Adrenal gland (tissue), 9 donors: ENCODE measurements at regions not wholly inside any gene's neighbourhood (a gene's known extent, or its start where the extent isn't known, plus 50 kb on each side); places are given as distances from the start of the nearest gene placed in this dataset.

ENCODE experiments used
- DNase-seq, 7 donors: peaks; one replicate each; pipeline ENCODE4 v3.0.0-alpha.2; 2019 to 2020
- H3K27ac ChIP-seq, 5 donors: fragments of 200-600 bp; sonication (generic) in 4 of 5; 1 replicate in 3 of 5; 2 replicates in 2 of 5; pipeline versions ENCODE4 v1.5.1 to v1.8.0; 2016 to 2020; ENCODE audit warnings: mild to moderate bottlenecking in 1 of 5
- H3K27me3 ChIP-seq: fragments of 200-600 bp; 2 replicates; pipeline ENCODE4 v1.8.0; 2021
- H3K36me3 ChIP-seq, 2 donors: fragments of 200-600 bp; replicated peaks in 1 of 2; 1 replicate in 1 of 2; 2 replicates in 1 of 2; pipeline versions ENCODE4 v1.5.1 to v1.8.0; 2018 to 2022
- H3K4me1 ChIP-seq, 2 donors: fragments of 200-600 bp; replicated peaks in 1 of 2; 1 replicate in 1 of 2; 2 replicates in 1 of 2; pipeline versions ENCODE4 v1.5.1 to v1.8.0; 2018 to 2021
- H3K4me3 ChIP-seq, 4 donors: fragments of 200-600 bp; sonication (generic) in 3 of 4; one replicate each; pipeline ENCODE4 v1.5.1; 2016 to 2018
- H3K9me3 ChIP-seq, 3 donors: fragments of 200-600 bp; sonication (generic) in 1 of 3; replicated peaks in 1 of 3; 1 replicate in 2 of 3; 2 replicates in 1 of 3; pipeline versions ENCODE4 v1.5.1 to v1.8.0; 2016 to 2021
- POLR2A ChIP-seq, 2 donors: fragments of 450-650 bp; IDR thresholded peaks; one replicate each; pipeline ENCODE4 v1.6.1; 2017; ENCODE audit warnings: antibody characterized with exemption in 2 of 2, mild to moderate bottlenecking in 2 of 2, moderate library complexity in 1 of 2
- WGBS, 4 donors: extraction: QIAGEN DNeasy Blood & Tissue Kit in 2 of 4; methylation state at CpG; one replicate each; pipeline versions ENCODE4 v1.1.5 to v1.1.7; 2013 to 2017; 5-methylcytosine and 5-hydroxymethylcytosine counted together
- intact Hi-C, 2 donors: fragments of 100-400 bp; cut with DNase I; formaldehyde crosslinking; loops; one replicate each; pipeline versions ENCODE4 v1.14.1 to v1.15.0; 2022 to 2023
- TF ChIP-seq, protein P1 (sequence below), 6 experiments: fragments of 450-650 bp in 4 of 6; fragments of 200-600 bp in 2 of 6; sonication (generic) in 1 of 6; IDR thresholded peaks; 1 replicate in 5 of 6; 2 replicates in 1 of 6; pipeline versions ENCODE4 v1.5.1 to v1.8.0; 2016 to 2021; ENCODE audit warnings: antibody characterized with exemption in 6 of 6, mild to moderate bottlenecking in 2 of 6, moderate library complexity in 1 of 6
- donor health status: healthy with polysubstance abuse.
- donor health status: Bipolar disorder and iron deficiency.
- donor health status: DM: yes; HTN: yes; CAD: no.
- donor health status: DM: no; HTN: no; CAD: no.
- donor health status: DM: no; HTN: no; CAD: no.

DNA sequence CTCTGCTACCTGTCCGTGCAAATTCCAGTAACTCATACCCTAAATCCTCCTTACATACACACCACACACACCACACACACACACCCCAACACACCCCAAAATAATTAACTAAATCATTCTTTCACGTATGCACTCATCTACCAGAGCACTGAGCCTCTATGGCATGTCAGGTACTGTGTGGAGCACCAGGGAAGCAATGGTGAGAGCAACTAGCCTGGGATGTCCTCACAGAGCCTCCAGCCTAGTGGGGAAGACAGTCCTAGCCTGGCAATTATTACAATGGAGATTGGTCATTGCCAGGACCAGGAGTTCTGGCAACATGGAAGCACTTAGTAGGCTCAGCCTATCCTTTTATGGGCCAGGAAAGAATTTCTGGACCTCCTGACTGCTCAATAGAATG lies 72.7 kb upstream of the LCLAT1 start:
- Histone ChIP-seq H3K36me3 (no peaks in the 10 kb centered on the region), H3K4me3 (no peak overlapping the region), H3K27me3 (no peaks in the 10 kb centered on the region), H3K4me1 (no peaks in the 10 kb centered on the region), H3K9me3 (no peaks in the 10 kb centered on the region), H3K27ac (no peak overlapping the region)
- 64 to 89% (median 75%) methylated on average over 2 of the region's 2 CpGs for WGBS, 4 donors
- TF ChIP-seq POLR2A (IDR thresholded peaks at IDR 0.05): no peak
- TF ChIP-seq, protein P1, sequence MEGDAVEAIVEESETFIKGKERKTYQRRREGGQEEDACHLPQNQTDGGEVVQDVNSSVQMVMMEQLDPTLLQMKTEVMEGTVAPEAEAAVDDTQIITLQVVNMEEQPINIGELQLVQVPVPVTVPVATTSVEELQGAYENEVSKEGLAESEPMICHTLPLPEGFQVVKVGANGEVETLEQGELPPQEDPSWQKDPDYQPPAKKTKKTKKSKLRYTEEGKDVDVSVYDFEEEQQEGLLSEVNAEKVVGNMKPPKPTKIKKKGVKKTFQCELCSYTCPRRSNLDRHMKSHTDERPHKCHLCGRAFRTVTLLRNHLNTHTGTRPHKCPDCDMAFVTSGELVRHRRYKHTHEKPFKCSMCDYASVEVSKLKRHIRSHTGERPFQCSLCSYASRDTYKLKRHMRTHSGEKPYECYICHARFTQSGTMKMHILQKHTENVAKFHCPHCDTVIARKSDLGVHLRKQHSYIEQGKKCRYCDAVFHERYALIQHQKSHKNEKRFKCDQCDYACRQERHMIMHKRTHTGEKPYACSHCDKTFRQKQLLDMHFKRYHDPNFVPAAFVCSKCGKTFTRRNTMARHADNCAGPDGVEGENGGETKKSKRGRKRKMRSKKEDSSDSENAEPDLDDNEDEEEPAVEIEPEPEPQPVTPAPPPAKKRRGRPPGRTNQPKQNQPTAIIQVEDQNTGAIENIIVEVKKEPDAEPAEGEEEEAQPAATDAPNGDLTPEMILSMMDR (IDR thresholded peaks at IDR 0.05): no peak
- intact Hi-C loops: no loop called here
- no peak for DNase-seq

DNA sequence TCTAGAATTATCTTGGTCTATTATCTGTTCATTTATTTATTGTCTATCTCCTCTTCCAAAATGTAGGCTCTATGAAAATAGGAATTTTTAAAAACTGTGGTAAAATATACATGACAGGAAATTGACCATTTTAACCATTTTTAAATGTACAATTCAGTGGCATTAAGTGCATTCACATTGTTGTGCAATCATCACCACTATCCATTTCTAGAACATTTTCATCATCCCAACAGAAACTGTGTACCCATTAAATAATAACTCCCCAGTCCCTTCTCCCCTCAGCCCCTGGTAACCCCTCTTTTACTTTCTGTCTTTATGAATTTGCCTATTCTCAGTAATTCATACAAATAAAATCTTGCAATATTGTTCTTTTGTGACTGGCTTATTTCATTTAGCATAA lies 71.1 kb upstream of the LCLAT1 start:
- Histone ChIP-seq H3K36me3 (no peaks in the 10 kb centered on the region), H3K4me3 (no peak overlapping the region), H3K4me1 (no peaks in the 10 kb centered on the region), H3K9me3 (no peaks in the 10 kb centered on the region), H3K27ac (no peak overlapping the region), H3K27me3 (no peaks in the 10 kb centered on the region)
- intact Hi-C loops: no loop called here
- no peak for DNase-seq
- TF ChIP-seq, protein P1 (IDR thresholded peaks at IDR 0.05): no peak
- no peak for TF ChIP-seq POLR2A (IDR thresholded peaks at IDR 0.05)

DNA sequence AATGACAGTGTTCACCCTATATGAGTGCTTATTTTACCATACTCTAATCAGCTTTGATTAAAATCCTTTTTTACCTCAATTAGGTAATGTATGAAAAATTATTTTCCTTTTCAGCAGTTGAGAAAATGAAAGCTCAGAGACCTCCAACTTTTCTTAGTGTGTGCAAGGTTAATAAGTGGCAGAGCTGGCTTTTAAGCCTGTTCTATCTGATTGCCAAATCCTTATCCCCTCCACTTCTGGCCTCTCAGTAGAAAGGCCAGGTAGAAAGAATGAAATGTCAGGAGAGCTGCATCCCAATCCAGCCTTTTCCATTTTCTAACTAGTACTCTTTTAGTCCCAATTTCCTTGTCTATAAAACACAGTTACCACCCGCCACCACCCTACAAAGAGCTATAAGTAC lies 67.6 kb upstream of the LCLAT1 start:
- H3K27me3 ChIP-seq: no peaks in the 10 kb centered on the region
- no peak for DNase-seq
- intact Hi-C loops: no loop called here
- no peaks in the 10 kb centered on the region for H3K36me3 ChIP-seq
- TF ChIP-seq, protein P1 (IDR thresholded peaks at IDR 0.05): no peak
- TF ChIP-seq POLR2A (IDR thresholded peaks at IDR 0.05): no peak
- no peak overlapping the region for H3K27ac ChIP-seq
- 89 to 97% (median 91%) methylated on average over 1 of the region's 1 CpG for WGBS, 4 donors
- no peaks in the 10 kb centered on the region for H3K4me1 ChIP-seq
- H3K9me3 ChIP-seq: no peaks in the 10 kb centered on the region
- no peak overlapping the region for H3K4me3 ChIP-seq

DNA sequence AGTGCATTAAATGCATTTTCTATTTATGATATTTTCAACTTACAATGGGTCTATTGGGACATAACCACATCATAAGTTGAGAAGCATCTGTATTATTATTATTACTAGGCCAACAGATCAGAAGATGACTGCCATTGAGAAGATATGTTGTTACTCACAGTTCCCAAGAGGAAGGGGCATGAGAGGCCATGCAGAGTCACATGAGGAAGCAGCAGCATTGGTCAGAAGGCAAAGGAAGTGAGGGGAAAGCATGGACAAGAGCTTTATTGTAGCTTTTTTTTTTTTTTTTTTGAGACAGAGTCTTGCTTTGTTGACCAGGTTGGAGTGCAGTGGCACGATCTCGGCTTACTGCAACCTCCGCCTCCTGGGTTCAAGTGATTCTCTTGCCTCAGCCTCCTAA lies 66.2 kb upstream of the LCLAT1 start:
- Histone ChIP-seq H3K36me3 (no peaks in the 10 kb centered on the region), H3K27ac (no peak overlapping the region), H3K4me3 (no peak overlapping the region), H3K27me3 (no peaks in the 10 kb centered on the region), H3K4me1 (no peaks in the 10 kb centered on the region), H3K9me3 (no peaks in the 10 kb centered on the region)
- no peak for DNase-seq
- intact Hi-C loops: no loop called here
- TF ChIP-seq, protein P1 (IDR thresholded peaks at IDR 0.05): no peak
- no peak for TF ChIP-seq POLR2A (IDR thresholded peaks at IDR 0.05)
- WGBS, 4 donors: 84 to 97% (median 92%) methylated on average over 3 of the region's 3 CpGs
